B cell (primary cell): ENCODE measurements at regions not wholly inside any gene's neighbourhood (a gene's known extent, or its start where the extent isn't known, plus 50 kb on each side); places are given as distances from the start of the nearest gene placed in this dataset.

Experiments used
- ATAC-seq: fragments of 200-7000 bp; cut with Tn5 transposase; one replicate; pipeline ENCODE4 v1.10.0; 2021; ENCODE audit warnings: low read depth, mild to moderate bottlenecking, moderate number of reproducible peaks, moderate library complexity
- CTCF ChIA-PET: fragments of 350-600 bp; sonication (Branson Sonifier 250); formaldehyde crosslinking; loops from one replicate; lab custom pipeline; 2021; ENCODE audit warnings: antibody characterized with exemption, inconsistent platforms; lab: Charles Lee
- POLR2A ChIA-PET: fragments of 350-600 bp; sonication (Branson Sonifier 250); formaldehyde crosslinking; loops from one replicate; lab custom pipeline; 2021; ENCODE audit warnings: antibody characterized with exemption; lab: Charles Lee
- DNase-seq: peaks from one replicate; pipeline ENCODE4 v3.0.0; 2013
- H2AFZ ChIP-seq: 2 replicates; pipeline ENCODE4 v1.6.1; 2012; ENCODE audit warnings: mild to moderate bottlenecking, low read depth, low read length; ENCODE audit not compliant: insufficient read depth, poor library complexity, severe bottlenecking
- H3K27ac ChIP-seq, 2 donors: 1 replicate in 1 of 2; 2 replicates in 1 of 2; pipeline ENCODE4 v1.5.1; 2012 to 2013; ENCODE audit warnings: low read length in 2 of 2, mild to moderate bottlenecking in 2 of 2, moderate library complexity in 1 of 2
- H3K27me3 ChIP-seq, 4 experiments: fragments of 200-600 bp in 1 of 4; sonication (generic) in 1 of 4; replicated peaks in 1 of 4; 1 replicate in 2 of 4; 2 replicates in 2 of 4; pipeline versions ENCODE4 v1.6.1 to v1.7.0; 2013 to 2016; ENCODE audit warnings: low read length in 3 of 4, mild to moderate bottlenecking in 2 of 4, mixed read lengths in 1 of 4, moderate library complexity in 1 of 4; ENCODE audit not compliant: insufficient read depth in 4 of 4, control insufficient read depth in 3 of 4; ENCODE audit errors: control extremely low read depth in 1 of 4
- H3K36me3 ChIP-seq, 2 experiments: replicated peaks in 1 of 2; 1 replicate in 1 of 2; 2 replicates in 1 of 2; pipeline versions ENCODE4 v1.6.1 to v1.7.1; 2013; ENCODE audit warnings: low read length in 1 of 2; ENCODE audit not compliant: insufficient read depth in 2 of 2, control insufficient read depth in 1 of 2; ENCODE audit errors: control extremely low read depth in 1 of 2, extremely low read depth in 1 of 2
- H3K4me1 ChIP-seq, 2 donors: fragments of 200-600 bp in 1 of 2; sonication (generic) in 1 of 2; 1 replicate in 1 of 2; 2 replicates in 1 of 2; pipeline versions ENCODE4 v1.5.1 to v1.6.1; 2013 to 2017; ENCODE audit warnings: low read length in 2 of 2; ENCODE audit not compliant: control insufficient read depth in 2 of 2, insufficient read depth in 2 of 2
- H3K4me2 ChIP-seq: replicated peaks from 2 replicates; pipeline ENCODE3; 2012; ENCODE audit warnings: mild to moderate bottlenecking, low read depth, low read length; ENCODE audit not compliant: poor library complexity, severe bottlenecking
- H3K4me3 ChIP-seq, 5 experiments: fragments of 200-600 bp in 1 of 5; sonication (generic) in 1 of 5; 1 replicate in 3 of 5; 2 replicates in 2 of 5; pipeline versions ENCODE4 v1.5.1 to v1.7.0; 2011 to 2016; ENCODE audit warnings: low read length in 4 of 5, mild to moderate bottlenecking in 4 of 5, low read depth in 2 of 5, control low read depth in 1 of 5, moderate library complexity in 1 of 5; ENCODE audit not compliant: insufficient read depth in 1 of 5; ENCODE audit errors: control extremely low read depth in 1 of 5, extremely low read depth in 1 of 5
- H3K79me2 ChIP-seq: fragments of 200-600 bp; sonication (generic); one replicate; pipeline ENCODE4 v1.6.0; 2016; ENCODE audit warnings: low read length; ENCODE audit not compliant: control insufficient read depth, insufficient read depth
- H3K9ac ChIP-seq: fragments of 200-600 bp; sonication (generic); 2 replicates; pipeline ENCODE4 v1.6.1; 2017; ENCODE audit warnings: mild to moderate bottlenecking, low read length, moderate library complexity
- H3K9me3 ChIP-seq, 3 donors: one replicate each; pipeline versions ENCODE4 v1.6.1 to v1.7.1; 2013; ENCODE audit warnings: low read length in 2 of 3; ENCODE audit not compliant: control insufficient read depth in 2 of 3, insufficient read depth in 1 of 3; ENCODE audit errors: control extremely low read depth in 1 of 3
- H4K20me1 ChIP-seq: 2 replicates; pipeline ENCODE4 v1.6.0; 2012; ENCODE audit warnings: mild to moderate bottlenecking, low read length; ENCODE audit not compliant: insufficient read depth, control insufficient read depth, poor library complexity, severe bottlenecking
- H3K27ac Mint-ChIP-seq: one replicate; pipeline ENCODE4 v1.8.0; 2021; ENCODE audit warnings: mixed read lengths
- H3K27me3 Mint-ChIP-seq: one replicate; pipeline ENCODE4 v1.8.0; 2021; ENCODE audit warnings: mixed read lengths
- H3K4me1 Mint-ChIP-seq: one replicate; pipeline ENCODE4 v1.8.0; 2021; ENCODE audit warnings: mixed read lengths
- H3K4me3 Mint-ChIP-seq: one replicate; pipeline ENCODE4 v1.8.0; 2021; ENCODE audit warnings: mixed read lengths
- H3K9me3 Mint-ChIP-seq: one replicate; pipeline ENCODE4 v1.8.0; 2022; ENCODE audit warnings: mixed read lengths; ENCODE audit not compliant: insufficient read depth
- EZH2 ChIP-seq: IDR thresholded peaks from 2 replicates; pipeline ENCODE4 v1.6.1; 2012; ENCODE audit warnings: borderline replicate concordance, low read depth, mild to moderate bottlenecking, moderate library complexity, low read length; ENCODE audit not compliant: insufficient read depth, poor library complexity, severe bottlenecking
- WGBS: methylation state at CpG from one replicate; pipeline ENCODE4 v1.1.5; 2013; ENCODE audit warnings: missing lambda C conversion rate; ENCODE audit not compliant: insufficient coverage; 5-methylcytosine and 5-hydroxymethylcytosine counted together
- intact Hi-C: fragments of 100-400 bp; cut with micrococcal nuclease; formaldehyde crosslinking; loops from one replicate; pipeline ENCODE4 v1.10.0; 2022
- TF ChIP-seq, protein P1 (sequence below): fragments of 200-600 bp; IDR thresholded peaks from one replicate; pipeline ENCODE4 v1.8.0; 2022; ENCODE audit warnings: antibody characterized with exemption, mild to moderate bottlenecking

DNA sequence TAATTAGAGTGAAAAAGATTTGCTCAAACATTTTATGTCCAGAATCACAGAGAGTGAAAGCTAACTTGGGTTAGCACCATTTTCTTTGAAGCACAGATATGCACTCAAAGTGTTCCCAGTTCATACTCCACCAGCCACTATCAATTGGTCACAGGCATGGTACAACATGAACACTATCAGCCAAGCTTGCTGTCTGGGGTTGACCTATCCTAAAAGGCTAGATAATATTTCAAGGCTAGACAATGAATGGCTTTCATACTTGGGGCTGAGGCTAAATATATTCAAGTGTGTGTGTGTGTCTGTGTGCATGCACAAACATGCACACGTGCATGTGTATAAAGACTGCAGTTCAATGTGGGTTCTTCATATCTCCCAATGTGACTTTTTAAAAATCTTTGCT, 783.0 kb upstream of the GJE1 start:
- Histone ChIP-seq H3K9ac (no peak overlapping the region), H3K36me3 (no peaks in the 10 kb centered on the region), H2AFZ (no peak overlapping the region), H3K4me3 (no peak overlapping the region), H3K9me3 (no peaks in the 10 kb centered on the region), H4K20me1 (no peaks in the 10 kb centered on the region), H3K27me3 (no peaks in the 10 kb centered on the region), H3K4me2 (no peak overlapping the region), H3K27ac (no peak overlapping the region), H3K79me2 (no peaks in the 10 kb centered on the region), H3K4me1 (no peaks in the 10 kb centered on the region)
- TF ChIP-seq, protein P1, sequence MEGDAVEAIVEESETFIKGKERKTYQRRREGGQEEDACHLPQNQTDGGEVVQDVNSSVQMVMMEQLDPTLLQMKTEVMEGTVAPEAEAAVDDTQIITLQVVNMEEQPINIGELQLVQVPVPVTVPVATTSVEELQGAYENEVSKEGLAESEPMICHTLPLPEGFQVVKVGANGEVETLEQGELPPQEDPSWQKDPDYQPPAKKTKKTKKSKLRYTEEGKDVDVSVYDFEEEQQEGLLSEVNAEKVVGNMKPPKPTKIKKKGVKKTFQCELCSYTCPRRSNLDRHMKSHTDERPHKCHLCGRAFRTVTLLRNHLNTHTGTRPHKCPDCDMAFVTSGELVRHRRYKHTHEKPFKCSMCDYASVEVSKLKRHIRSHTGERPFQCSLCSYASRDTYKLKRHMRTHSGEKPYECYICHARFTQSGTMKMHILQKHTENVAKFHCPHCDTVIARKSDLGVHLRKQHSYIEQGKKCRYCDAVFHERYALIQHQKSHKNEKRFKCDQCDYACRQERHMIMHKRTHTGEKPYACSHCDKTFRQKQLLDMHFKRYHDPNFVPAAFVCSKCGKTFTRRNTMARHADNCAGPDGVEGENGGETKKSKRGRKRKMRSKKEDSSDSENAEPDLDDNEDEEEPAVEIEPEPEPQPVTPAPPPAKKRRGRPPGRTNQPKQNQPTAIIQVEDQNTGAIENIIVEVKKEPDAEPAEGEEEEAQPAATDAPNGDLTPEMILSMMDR: no peak
- no peak for TF ChIP-seq EZH2
- no peaks in the 10 kb centered on the region for H3K9me3 Mint-ChIP-seq
- no peak overlapping the region for H3K4me3 Mint-ChIP-seq
- no peak overlapping the region for H3K27ac Mint-ChIP-seq
- POLR2A ChIA-PET: no interaction called here
- DNase-seq (no peak), ATAC-seq (no peak)
- H3K27me3 Mint-ChIP-seq: peaks cover 4% of the 10 kb centered on the region
- WGBS: no CpG with 5 or more reads among the region's 1 CpG
- intact Hi-C loops: no loop called here
- CTCF ChIA-PET: no interaction called here
- no peaks in the 10 kb centered on the region for H3K4me1 Mint-ChIP-seq

DNA sequence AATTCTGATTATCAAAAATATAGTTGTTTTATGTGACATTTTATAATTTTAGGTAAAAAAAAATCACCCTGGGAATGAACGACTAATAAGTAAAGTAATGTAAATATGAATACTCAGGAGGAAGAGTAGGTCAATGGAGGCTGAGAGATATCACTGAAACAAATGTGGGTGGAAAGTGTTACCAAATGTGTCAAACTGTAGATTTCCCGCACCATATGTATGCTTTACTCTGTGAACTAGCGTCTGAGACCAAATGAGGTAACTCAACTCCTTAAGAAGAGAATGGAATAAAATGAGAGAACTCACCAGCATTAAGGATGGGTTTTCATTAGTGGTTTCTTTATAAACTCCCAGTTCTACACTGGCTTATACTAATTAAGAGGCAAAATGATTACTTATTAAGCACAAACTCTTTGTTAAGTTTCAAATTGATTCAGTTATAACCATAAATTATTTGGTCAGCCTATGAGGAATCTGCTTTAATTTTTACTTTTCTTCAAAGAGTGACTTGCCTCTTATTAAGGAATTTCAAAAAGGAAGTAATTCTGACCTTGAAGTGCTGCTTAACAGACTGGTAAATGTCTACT, 784.7 kb upstream of the GJE1 start:
- Histone ChIP-seq H3K9me3 (no peaks in the 10 kb centered on the region), H3K27ac (no peak overlapping the region), H3K4me2 (no peak overlapping the region), H3K27me3 (no peaks in the 10 kb centered on the region), H3K4me3 (no peak overlapping the region), H4K20me1 (no peaks in the 10 kb centered on the region), H3K4me1 (no peaks in the 10 kb centered on the region), H2AFZ (no peak overlapping the region), H3K9ac (no peak overlapping the region), H3K79me2 (no peaks in the 10 kb centered on the region), H3K36me3 (no peaks in the 10 kb centered on the region)
- Mint-ChIP-seq H3K4me1 (no peaks in the 10 kb centered on the region), H3K27me3 (peaks cover 4% of the 10 kb centered on the region), H3K27ac (no peak overlapping the region), H3K9me3 (no peaks in the 10 kb centered on the region), H3K4me3 (no peak overlapping the region)
- no peak for DNase-seq
- WGBS: 100% methylated on average over 2 of the region's 3 CpGs
- POLR2A ChIA-PET: no interaction called here
- CTCF ChIA-PET: no interaction called here
- intact Hi-C loops: no loop called here
- TF ChIP-seq, protein P1: no peak
- TF ChIP-seq EZH2: no peak
- no peak for ATAC-seq
